Pulmonary artery endothelial cell (primary cell): ENCODE measurements at regions not wholly inside any gene's neighbourhood (a gene's known extent, or its start where the extent isn't known, plus 50 kb on each side); places are given as distances from the start of the nearest gene placed in this dataset.

Experiments used
- DNase-seq: peaks from one replicate; pipeline ENCODE4 v3.0.0-alpha.2; 2011; ENCODE audit warnings: low read depth, low spot score

DNA sequence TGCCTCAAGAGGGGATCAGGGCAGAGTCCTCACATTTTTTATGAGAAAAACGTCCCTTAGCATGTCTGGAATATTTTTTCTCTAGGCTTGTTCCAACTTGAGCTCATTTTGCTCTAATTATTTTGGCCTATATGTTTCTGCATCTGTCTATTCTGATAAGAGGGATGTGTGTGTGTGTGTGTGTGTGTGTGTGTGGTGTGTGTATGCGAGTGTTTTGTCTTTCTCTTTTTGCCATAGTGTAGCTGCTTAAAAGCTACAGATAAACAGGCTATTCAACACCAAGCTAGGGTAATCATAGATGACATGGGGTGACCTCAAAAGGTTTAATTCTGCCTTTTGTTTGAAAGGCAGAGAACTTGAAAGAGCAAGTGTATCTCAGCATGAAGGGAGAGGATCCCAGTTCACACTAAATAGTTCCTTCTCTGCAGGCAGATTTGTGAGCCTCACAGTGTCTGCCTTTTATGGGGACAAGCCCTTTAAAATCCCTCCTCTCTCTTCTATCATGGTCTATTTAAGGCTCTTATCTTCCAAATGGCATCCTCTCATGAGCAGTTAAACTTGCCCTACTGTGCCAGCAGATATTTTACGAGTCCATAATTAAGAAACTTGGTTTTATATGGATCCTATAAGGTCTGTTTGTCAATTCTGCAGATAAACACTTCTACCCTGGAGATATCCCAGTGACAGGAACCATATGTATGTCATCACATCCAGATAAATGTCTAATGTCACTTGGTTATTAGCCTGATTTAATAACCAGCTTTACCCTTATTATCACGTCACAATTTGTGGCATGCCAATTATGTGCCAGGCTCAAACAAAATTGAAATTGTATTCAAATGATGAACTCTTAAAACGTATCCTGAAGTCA lies 202.9 kb upstream of the MTPN start:
- DNase-seq, result no peak

- DNase-seq, result no peak
Observed at GRCh38 chr7:136179154-136179553, 202.0 kb upstream of the MTPN start.

DNA sequence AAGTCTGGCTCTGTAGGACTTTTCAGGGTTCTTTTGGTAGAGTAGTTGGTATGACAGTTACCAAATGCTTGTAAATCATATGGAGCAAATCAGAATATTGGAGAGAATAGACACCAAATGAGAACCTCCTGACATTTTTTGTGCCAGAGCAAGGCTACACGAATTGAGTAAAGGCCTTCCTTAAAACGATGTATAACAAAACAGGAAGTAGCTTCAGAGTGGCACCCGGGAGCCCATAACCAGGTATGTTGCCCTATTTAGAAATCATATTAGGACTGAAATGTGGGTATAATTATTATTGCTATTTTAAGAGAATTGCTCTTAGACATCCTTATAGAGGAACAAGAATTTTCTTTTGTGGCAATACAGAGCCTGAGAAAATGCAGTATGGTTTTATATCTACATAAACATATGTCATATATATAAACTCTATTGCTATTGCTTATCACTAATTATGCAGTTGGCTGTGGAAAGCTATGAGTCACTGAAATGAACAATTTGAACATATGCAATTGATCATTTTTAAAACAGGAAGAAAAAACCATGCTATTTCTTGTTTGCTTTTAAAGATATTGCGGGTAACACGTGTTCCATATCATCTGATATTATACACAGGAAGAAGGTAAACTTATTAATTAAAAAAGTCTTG lies 197.4 kb upstream of the MTPN start:
- DNase-seq, result no peak

DNA sequence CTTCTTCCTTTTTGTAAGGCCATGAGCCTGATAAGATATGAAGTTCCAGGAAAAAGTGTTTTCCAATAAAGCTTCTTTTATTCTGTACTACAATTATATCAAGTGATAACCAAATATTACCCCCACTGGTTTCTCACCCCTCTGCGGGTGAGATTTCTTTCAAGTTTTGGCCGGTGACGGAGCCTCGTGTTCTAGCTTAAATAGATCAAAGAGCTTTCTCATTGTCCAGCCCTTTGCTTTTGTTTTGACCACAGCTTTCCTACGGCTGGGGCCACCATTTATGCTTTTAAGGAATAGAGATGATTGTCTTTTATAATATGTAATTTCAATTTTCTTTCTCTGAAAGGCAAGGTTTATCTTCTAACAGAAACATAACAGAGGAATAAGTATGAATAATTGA lies 196.7 kb upstream of the MTPN start:
- no peak for DNase-seq

- no peak for DNase-seq
Observed at GRCh38 chr7:136171233-136171632, 194.1 kb upstream of the MTPN start.

- DNase-seq, result no peak
Observed at GRCh38 chr7:136168821-136169220, 191.7 kb upstream of the MTPN start.

DNA sequence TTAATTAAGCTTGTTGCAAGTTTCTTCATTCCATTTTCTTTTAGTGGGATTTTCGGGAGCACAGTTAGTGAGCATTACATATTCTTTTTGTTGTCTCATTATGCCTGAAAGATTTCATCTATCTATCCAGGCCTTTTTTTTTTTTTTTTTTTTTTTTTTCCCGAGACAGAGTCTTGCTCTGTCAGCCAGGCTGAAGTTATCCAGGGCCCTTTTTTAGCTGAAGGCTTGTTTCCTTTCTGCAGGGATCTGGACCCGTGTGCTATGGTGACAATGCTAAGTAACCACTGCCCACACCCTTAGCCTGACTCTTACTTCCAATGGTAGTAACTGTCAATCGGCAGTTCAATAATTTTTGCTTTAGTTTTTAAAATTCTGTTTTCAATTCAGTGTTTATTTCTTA lies 190.8 kb upstream of the MTPN start:
- no peak for DNase-seq

- DNase-seq, result no peak
Observed at GRCh38 chr7:136166521-136166920, 189.4 kb upstream of the MTPN start.

- no peak for DNase-seq
Observed at GRCh38 chr7:136163340-136163801, 186.2 kb upstream of the MTPN start.

DNA sequence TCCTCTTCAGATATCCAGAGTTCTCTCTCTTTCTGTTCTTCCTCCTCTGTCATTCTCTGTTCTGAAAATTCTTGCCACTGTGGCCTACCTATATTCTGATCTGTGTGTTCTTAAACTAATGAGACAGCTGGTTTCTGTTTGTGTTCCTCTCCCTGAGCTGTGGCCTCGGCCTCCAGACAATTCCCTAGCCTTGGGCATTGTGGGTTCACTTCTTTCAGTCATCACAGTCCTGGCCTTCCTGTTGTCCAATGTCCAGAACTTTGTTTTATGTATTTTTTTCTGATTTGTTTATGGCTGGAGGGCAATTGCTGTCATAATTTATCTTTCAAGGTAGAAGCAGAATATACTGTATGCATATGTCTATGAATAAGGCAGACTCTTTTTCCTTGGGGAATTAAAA lies 173.2 kb upstream of the MTPN start:
- DNase-seq, result no peak

DNA sequence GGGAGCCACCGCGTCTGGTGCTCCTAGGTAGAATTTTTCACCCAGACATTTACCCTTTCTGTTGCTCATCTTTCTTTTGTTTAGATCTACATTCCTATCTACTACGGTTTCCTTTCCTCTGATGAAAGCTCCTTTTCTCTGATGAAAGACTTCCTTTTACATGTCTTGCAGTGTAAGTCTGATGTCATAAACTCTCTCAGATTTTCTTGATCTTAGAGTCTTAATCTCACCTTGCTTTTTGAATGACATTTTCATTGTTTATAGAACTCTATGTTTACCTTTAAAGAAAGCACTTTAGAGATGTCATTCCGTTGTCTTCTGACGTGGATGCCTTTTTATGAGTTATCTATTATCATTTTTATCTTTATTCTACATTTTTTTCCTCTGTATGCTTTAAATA lies 171.8 kb upstream of the MTPN start:
- no peak for DNase-seq

GRCh38 chr7:136146925-136147324 lies 169.8 kb upstream of the MTPN start:
- DNase-seq, result no peak

GRCh38 chr7:136144182-136144581 lies 167.0 kb upstream of the MTPN start:
- no peak for DNase-seq

- DNase-seq, result no peak
Observed at GRCh38 chr7:136143271-136143670, 166.1 kb upstream of the MTPN start.

DNA sequence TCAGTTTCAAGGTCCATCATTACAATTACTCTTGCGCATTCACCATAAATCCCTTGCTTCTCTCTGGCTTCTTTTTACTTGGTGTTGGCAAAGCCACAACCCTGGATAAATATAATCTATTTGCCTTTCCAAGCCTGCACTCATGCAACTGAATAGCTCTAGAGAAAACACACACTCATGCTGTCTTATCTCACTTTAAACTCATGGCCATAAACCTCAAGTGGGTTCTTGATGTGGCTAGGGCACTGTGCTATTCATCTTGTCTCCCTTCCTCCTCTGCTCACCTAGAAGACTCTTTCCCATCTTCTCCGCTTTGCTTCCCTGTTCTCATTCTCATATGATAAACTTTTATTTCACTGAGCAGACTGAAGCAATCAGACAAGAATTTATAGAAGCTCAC lies 165.4 kb upstream of the MTPN start:
- DNase-seq, result no peak

DNA sequence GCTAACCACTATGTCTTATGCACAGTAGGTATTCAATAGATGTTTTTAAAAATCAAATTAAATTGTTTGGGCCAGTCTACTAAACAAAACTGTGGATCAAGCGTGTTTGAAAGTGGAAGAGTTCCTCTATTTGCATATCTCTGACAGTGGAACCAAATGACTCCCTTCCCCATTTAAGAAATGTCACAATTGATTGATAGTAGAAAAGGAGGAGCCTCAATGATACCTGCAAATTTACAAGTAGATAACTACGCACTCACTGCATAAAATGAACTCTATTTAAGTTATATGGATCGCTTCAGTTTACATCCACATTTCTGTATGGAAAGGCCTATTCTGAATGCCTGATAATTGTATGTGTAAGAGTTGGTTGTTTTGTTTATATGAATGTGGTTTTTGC lies 163.3 kb upstream of the MTPN start:
- DNase-seq, result no peak

DNA sequence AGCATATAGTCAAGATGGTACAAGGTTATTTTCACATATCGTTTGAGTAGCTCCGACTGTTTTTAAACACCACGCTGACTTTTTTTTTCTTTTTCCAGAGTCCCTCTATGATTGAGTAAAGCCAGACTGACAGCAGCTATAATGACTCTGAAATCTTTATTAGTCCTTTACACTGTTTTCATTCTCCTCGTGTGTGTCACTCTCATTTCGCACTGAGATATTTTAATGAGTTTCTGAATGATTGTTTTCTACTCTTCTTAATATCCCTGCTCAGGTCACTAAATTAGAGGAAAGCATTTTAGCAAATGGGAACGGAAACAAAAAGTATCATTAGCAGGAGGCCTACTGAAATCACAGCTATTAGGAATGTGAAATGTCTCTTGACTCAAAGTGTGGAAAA lies 162.3 kb upstream of the MTPN start:
- no peak for DNase-seq

- DNase-seq, result no peak
Observed at GRCh38 chr7:136138991-136139390, 161.8 kb upstream of the MTPN start.

- DNase-seq, result no peak
Observed at GRCh38 chr7:136136906-136137454, 159.8 kb upstream of the MTPN start.

GRCh38 chr7:136134503-136134902 lies 157.3 kb upstream of the MTPN start:
- DNase-seq, result no peak

GRCh38 chr7:136133551-136133950 lies 156.4 kb upstream of the MTPN start:
- DNase-seq, result no peak

- DNase-seq, result no peak
Observed at GRCh38 chr7:136131304-136131630, 154.1 kb upstream of the MTPN start.
